Activated naive CD8-positive, alpha-beta T cell treated with anti-CD3 and anti-CD28 coated beads, Interleukin-2, amount 50 U/mL, for 24 hours (primary cell): ENCODE measurements at regions not wholly inside any gene's neighbourhood (a gene's known extent, or its start where the extent isn't known, plus 50 kb on each side); places are given as distances from the start of the nearest gene placed in this dataset.
"Not testable (repeated sequence)": the region's sequence is repeated elsewhere in the genome, so short reads cannot be mapped to it uniquely, and the experiment has no call there.

ENCODE experiments used
- ATAC-seq: fragments of 150-1000 bp; cut with Tn5 transposase; one replicate; pipeline ENCODE4 v1.10.0; 2021
- DNase-seq: peaks from one replicate; pipeline ENCODE4 v3.0.0; 2021
- H3K27ac Mint-ChIP-seq: one replicate; pipeline ENCODE4 v1.8.0; 2021; ENCODE audit warnings: mild to moderate bottlenecking, mixed read lengths
- H3K27me3 Mint-ChIP-seq: one replicate; pipeline ENCODE4 v1.8.0; 2021; ENCODE audit warnings: mixed read lengths
- H3K36me3 Mint-ChIP-seq: one replicate; pipeline ENCODE4 v1.8.0; 2021; ENCODE audit warnings: low read depth, mixed read lengths
- H3K4me1 Mint-ChIP-seq: one replicate; pipeline ENCODE4 v1.8.0; 2021; ENCODE audit warnings: mixed read lengths
- H3K4me3 Mint-ChIP-seq: one replicate; pipeline ENCODE4 v1.8.0; 2021; ENCODE audit warnings: mild to moderate bottlenecking, moderate library complexity, mixed read lengths
- H3K9me3 Mint-ChIP-seq: one replicate; pipeline ENCODE4 v1.8.0; 2021; ENCODE audit warnings: mixed read lengths

DNA sequence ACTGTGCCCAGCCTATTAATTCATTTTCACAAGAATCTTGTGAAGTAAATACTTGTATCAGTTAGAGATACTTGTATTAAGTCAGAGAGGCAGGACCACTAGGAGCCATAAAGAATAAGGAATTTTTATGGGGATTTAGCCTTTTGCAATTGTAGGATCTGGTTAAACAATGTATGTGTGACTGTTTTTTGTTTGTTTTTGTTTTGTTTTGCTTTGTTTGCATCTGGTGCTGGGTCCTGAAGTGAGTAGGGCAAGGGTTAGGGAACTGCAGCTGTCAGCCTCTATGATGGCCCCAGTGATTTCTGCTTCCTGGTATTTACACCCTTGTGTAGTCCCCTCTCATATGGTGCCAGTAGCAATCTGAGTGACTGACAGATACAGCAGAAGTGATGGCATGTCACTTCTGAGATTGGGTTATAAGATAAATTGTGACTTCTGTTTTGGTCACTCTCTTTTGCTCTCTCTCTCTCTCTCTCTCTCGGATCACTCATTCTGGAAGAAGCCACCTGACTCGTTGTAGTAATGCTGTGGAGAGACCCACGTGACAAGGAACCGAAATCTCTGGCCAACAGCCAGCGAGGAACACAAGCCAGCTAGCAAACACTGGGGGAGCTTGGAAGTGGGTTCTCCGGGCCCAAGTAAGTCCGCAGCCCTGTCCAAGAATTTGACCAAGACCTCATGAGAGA, 96.2 kb upstream of the MARK1 start:
- Mint-ChIP-seq H3K4me1 (no peaks in the 10 kb centered on the region), H3K27ac (no peak overlapping the region), H3K27me3 (peaks cover 7% of the 10 kb centered on the region), H3K9me3 (no peaks in the 10 kb centered on the region), H3K4me3 (no peak overlapping the region), H3K36me3 (no peaks in the 10 kb centered on the region)
- no peak for ATAC-seq
- DNase-seq, result no peak

DNA sequence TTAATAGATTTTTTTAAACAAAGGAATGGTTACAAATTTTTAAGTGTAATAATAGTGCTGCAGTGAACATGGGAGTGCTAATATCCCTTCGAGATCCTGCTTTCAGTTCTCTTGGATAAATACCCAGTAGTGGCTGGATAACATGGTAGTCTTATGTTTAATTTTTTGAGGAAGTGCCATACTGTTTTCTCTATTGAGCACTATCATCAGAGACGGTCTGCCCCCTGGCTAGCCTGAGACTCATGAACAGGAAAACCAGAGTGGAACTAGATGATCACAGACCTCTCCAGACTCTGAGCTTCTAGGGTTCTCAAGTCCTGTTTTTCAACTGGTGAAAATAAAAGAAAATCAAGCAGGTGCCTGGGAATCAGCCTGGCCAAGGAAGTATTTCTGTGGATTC, 97.3 kb upstream of the MARK1 start:
- no peak overlapping the region for H3K27ac Mint-ChIP-seq
- no peak overlapping the region for H3K4me3 Mint-ChIP-seq
- no peak for DNase-seq
- H3K36me3 Mint-ChIP-seq, result no peaks in the 10 kb centered on the region
- no peaks in the 10 kb centered on the region for H3K9me3 Mint-ChIP-seq
- no peaks in the 10 kb centered on the region for H3K4me1 Mint-ChIP-seq
- no peak for ATAC-seq
- H3K27me3 Mint-ChIP-seq, result peaks cover 7% of the 10 kb centered on the region

DNA sequence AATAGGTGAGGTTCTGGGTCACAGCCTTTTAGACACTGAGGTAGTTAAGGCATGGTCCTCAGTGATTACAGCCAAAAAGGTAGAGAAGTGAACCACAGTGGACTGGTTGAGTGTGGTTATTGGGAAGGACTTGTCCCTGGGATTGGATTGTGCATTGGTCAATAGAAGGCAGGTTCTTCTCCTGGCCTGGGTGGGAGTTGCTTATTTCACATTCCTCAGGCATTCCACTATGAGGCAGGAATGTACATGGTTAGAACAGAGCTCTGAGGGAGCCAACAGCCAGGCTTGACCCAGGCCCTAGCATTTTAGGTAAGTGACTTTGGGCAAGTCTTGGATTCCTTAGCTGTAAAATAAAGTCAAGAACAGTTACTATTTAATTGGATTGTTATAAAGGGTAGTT, 97.9 kb upstream of the MARK1 start:
- ATAC-seq, result no peak
- Mint-ChIP-seq H3K9me3 (no peaks in the 10 kb centered on the region), H3K4me1 (no peaks in the 10 kb centered on the region), H3K4me3 (no peak overlapping the region), H3K27me3 (peaks cover 7% of the 10 kb centered on the region), H3K36me3 (no peaks in the 10 kb centered on the region), H3K27ac (no peak overlapping the region)
- DNase-seq, result no peak

DNA sequence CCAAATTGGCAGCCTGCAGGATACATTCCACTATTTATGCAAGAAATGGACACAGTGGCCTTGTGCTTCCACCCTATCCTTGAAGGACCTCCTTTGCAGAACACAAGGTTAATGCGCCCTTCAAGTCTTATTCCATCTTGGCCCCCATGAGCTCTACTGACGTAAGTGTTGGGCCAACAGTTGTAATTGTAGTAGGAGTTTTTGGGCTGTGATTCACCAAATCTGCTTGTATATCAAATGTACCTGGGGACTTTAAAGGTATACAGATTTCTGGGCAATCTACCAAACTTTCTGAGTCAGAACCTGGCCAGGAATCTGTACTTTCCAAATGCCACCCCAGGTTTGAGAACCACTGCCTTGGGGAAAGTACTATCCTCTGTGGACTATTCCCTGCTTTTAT, 100.9 kb upstream of the MARK1 start:
- no peak overlapping the region for H3K27ac Mint-ChIP-seq
- H3K4me1 Mint-ChIP-seq, result no peaks in the 10 kb centered on the region
- no peaks in the 10 kb centered on the region for H3K9me3 Mint-ChIP-seq
- ATAC-seq (no peak), DNase-seq (no peak)
- no peak overlapping the region for H3K4me3 Mint-ChIP-seq
- peaks cover 3% of the 10 kb centered on the region for H3K27me3 Mint-ChIP-seq
- H3K36me3 Mint-ChIP-seq, result no peaks in the 10 kb centered on the region

DNA sequence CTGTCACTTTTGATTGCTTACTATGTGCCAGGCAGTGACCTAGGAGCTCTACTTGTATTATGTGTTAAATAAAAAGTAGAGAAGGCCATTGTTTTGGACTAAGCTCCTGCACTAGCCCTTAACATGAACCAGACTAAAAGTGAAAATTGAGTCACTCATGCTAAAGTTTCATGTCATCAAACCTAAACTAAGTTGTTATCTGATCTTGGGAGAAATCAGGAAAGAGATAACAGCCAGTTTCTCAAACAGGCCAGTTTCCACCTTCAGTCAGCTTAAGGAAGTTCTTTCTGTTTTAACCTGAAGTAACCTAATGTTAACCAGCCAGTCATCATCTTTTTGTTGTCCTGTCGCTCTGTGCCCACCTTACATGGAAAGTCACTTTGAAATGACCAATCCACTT, 102.1 kb upstream of the MARK1 start:
- no peak overlapping the region for H3K4me3 Mint-ChIP-seq
- no peak overlapping the region for H3K27ac Mint-ChIP-seq
- no peaks in the 10 kb centered on the region for H3K36me3 Mint-ChIP-seq
- no peaks in the 10 kb centered on the region for H3K9me3 Mint-ChIP-seq
- DNase-seq (no peak), ATAC-seq (peak; percentile 49)
- peaks cover 3% of the 10 kb centered on the region for H3K27me3 Mint-ChIP-seq
- no peaks in the 10 kb centered on the region for H3K4me1 Mint-ChIP-seq

DNA sequence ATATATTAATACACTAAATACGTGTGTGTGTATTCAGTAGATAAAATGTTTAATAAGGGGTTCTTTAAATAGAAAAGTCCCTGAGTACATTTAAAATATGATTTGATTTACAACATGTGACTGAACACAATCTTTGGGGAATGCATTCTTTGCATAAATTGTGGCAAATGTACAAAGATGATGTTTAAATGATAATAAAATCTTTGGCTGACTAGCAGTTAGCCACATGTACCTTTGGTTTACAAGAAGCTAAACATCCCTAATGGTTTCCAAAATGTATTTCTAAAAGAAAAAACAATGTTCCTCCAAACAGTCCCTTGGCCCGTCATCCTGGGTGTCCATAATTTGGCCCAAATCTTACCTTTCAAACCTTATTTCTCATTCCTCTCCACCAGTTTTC, 106.4 kb upstream of the MARK1 start:
- no peaks in the 10 kb centered on the region for H3K36me3 Mint-ChIP-seq
- DNase-seq (no peak), ATAC-seq (no peak)
- H3K4me3 Mint-ChIP-seq, result no peak overlapping the region
- H3K27ac Mint-ChIP-seq, result no peak overlapping the region
- peaks cover 1% of the 10 kb centered on the region for H3K27me3 Mint-ChIP-seq
- H3K4me1 Mint-ChIP-seq, result no peaks in the 10 kb centered on the region
- no peaks in the 10 kb centered on the region for H3K9me3 Mint-ChIP-seq

DNA sequence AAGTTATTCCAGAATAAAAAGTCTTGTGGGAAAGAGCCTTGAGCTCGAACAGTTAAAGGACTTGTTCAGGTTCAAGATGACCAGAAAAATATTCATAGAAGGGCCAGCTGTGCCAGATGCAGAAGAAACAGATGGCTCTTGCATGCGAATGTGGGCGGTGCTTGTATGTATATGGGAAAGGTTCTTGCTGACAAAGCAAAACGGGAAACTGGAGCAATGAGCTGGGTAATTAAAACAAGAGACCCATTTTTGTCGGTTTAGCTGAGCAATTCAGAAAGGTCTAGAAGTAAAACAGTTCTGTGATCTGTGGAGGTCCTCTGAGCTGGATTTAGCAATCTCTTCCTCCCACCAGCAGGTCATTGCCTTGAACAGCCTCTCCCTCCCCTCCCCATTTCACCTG, 107.2 kb upstream of the MARK1 start:
- Mint-ChIP-seq H3K4me1 (no peaks in the 10 kb centered on the region), H3K4me3 (no peak overlapping the region), H3K9me3 (no peaks in the 10 kb centered on the region), H3K36me3 (no peaks in the 10 kb centered on the region), H3K27ac (no peak overlapping the region), H3K27me3 (peaks cover 1% of the 10 kb centered on the region)
- no peak for ATAC-seq
- DNase-seq, result no peak

DNA sequence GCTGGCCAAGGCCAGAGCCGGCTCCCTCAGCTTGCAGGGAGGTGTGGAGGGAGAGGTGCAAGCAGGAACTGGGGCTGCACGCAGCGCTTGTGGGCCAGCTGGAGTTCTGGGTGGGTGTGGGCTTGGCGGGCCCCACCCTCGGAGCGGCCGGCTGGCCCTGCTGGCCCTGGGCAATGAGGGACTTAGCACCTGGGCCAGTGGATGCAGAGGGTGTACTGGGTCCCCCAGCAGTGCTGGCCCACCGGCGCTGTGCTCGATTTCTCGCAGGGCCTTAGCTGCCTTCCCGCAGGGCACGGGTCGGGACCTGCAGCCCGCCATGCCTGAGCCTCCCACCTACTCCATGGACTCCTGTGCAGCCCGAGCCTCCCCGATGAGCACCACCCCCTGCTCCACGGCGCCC, 115.6 kb upstream of the MARK1 start:
- not testable (repeated sequence) for ATAC-seq, H3K36me3 Mint-ChIP-seq, H3K27me3 Mint-ChIP-seq, H3K9me3 Mint-ChIP-seq, DNase-seq, H3K4me3 Mint-ChIP-seq, H3K4me1 Mint-ChIP-seq, H3K27ac Mint-ChIP-seq

DNA sequence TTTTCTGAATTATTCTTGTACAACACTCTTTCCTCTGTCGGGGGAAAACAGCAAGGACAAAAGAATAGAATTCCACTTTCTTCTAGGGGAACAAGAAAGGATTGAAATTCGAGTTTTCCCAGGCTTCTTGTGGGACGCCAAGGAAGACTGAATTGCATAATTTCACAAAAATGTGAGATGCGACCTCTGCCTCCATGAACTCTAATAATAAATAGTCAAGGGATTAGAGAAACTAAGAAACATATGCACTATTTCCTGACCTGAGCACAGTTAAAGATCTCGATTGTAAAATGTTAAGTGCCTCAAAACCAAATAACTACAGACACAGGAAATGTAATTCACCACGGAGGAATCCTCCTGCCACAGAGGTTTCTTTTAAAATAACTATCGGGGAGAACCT, 117.3 kb upstream of the MARK1 start:
- H3K36me3 Mint-ChIP-seq, result no peaks in the 10 kb centered on the region
- H3K4me3 Mint-ChIP-seq, result no peak overlapping the region
- H3K27me3 Mint-ChIP-seq, result peaks cover 5% of the 10 kb centered on the region
- H3K9me3 Mint-ChIP-seq, result no peaks in the 10 kb centered on the region
- no peaks in the 10 kb centered on the region for H3K4me1 Mint-ChIP-seq
- DNase-seq, result no peak
- no peak overlapping the region for H3K27ac Mint-ChIP-seq
- no peak for ATAC-seq

DNA sequence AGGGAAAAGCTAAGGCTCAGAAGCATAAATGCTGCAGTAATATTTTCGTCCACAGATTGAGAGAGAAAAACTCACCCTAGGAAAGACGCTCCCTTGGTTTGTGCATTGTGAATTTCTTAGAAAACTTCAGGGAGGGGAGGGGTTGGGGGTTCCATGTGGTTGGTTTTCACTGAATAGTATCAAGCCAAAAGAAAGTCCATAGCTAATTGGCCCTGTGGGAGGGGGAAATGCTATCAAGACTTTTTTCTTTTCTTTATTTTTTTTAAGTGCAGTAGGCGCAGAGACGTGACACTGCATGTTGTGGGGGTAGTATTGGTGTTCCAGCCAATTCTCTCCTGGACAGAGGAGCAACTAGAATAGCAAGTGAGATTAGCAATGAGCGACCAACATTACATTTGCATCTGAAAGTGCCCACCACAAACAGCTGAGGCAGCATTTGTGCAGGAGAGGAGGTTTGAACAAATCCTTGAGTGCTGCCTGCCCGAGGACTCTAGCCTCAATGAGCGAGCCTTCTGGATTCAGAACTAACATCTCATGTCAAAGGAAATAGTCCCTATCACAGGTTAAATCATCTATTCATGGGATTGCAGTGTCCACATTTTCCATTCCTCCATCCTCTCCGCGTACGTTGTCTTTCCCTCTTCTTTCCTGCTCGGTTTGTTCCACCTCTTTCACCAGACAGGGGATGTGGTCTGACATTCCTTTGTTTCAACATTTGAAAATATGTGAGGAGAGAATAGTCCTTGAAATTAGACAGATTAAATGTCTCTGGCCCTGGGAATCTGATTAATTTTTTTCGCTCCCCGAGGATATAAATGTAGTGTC, 118.0 kb upstream of the MARK1 start:
- no peak overlapping the region for H3K4me3 Mint-ChIP-seq
- H3K4me1 Mint-ChIP-seq, result no peaks in the 10 kb centered on the region
- no peak for DNase-seq
- no peak for ATAC-seq
- peaks cover 6% of the 10 kb centered on the region for H3K27me3 Mint-ChIP-seq
- no peaks in the 10 kb centered on the region for H3K36me3 Mint-ChIP-seq
- no peaks in the 10 kb centered on the region for H3K9me3 Mint-ChIP-seq
- no peak overlapping the region for H3K27ac Mint-ChIP-seq

DNA sequence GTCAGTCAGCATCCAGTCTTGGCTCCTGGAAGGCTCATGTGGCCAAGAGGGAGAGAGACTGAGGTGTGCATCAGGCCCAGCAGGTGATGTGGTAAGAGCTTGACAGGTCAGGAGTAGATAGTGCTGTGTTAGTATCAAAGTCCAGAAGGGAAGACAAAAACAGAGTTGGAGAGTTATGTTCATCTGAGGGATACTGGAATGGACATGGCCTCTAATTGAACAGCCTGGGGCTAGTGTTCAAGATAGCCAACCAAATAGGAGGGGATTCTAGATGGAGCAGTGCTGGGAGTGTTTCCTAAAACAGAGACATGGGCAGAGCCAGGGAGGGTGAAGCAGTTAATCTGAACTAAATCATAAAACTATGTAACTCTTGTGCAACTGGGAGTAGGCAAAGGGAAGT, 120.7 kb upstream of the MARK1 start:
- ATAC-seq (no peak), DNase-seq (no peak)
- Mint-ChIP-seq H3K9me3 (no peaks in the 10 kb centered on the region), H3K4me1 (no peaks in the 10 kb centered on the region), H3K27me3 (peaks cover 23% of the 10 kb centered on the region), H3K4me3 (no peak overlapping the region), H3K36me3 (no peaks in the 10 kb centered on the region), H3K27ac (no peak overlapping the region)

DNA sequence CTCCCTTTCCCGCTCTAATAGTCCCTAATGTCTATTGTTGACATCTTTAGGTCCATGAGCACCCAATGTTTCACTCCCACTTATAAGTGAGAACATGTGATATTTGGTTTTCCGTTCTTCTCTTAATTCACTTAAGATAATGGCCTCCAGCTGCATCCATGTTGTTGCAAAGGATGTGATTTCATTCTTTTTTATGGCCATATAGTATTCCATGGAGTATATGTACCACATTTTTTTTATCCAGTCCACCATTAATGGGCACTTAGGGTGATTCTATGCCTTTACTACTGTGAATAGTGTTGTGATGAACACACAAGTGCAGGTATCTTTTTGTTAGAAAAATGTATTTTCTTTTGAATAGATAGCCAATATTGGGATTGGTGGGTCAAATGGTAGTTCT, 126.0 kb upstream of the RAB3GAP2 start:
- no peaks in the 10 kb centered on the region for H3K4me1 Mint-ChIP-seq
- DNase-seq (no peak), ATAC-seq (no peak)
- no peaks in the 10 kb centered on the region for H3K36me3 Mint-ChIP-seq
- H3K9me3 Mint-ChIP-seq, result no peaks in the 10 kb centered on the region
- H3K27me3 Mint-ChIP-seq, result peaks cover 18% of the 10 kb centered on the region
- H3K4me3 Mint-ChIP-seq, result no peak overlapping the region
- no peak overlapping the region for H3K27ac Mint-ChIP-seq

DNA sequence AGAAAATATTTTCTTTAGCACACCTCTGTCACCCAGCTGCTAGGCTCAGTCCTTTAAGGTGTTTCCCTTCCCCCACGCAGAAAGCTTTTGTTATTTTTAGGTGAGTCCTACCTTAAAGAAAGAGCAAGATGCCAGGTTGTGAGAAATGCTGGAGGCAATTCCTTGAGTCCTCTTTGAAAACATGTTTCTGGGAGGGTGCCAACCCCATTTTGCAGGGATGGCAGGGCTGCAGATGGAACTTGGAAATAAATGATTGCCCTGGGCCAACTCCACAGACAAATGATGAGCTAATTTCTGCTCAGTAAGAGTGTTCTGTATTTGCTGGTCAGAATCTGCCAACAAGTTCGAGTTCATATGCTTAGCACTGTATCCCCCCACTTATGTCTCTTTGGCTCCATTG, 119.2 kb upstream of the RAB3GAP2 start:
- Mint-ChIP-seq H3K36me3 (no peaks in the 10 kb centered on the region), H3K4me3 (no peak overlapping the region), H3K27me3 (peaks cover 2% of the 10 kb centered on the region), H3K9me3 (no peaks in the 10 kb centered on the region), H3K27ac (no peak overlapping the region), H3K4me1 (no peaks in the 10 kb centered on the region)
- no peak for ATAC-seq
- no peak for DNase-seq

DNA sequence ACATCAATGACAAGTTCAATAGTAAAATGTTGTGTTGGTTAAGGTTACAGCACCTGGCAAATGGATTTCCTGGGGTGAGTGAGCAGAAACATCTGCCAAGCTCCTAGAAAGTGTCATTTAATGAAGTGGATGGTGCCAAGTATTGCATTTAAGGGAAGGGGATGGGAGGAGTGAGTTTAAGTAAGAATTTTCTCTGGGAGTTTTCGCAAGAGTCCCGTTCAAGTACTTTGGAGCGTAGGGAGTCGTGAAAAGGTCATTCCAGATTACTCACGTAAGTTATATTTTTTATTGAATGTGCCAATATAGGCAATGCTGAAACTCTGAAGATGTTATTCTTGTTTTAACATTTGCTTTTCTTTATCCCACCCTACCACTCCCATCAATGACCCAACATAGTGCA, 117.4 kb upstream of the RAB3GAP2 start:
- Mint-ChIP-seq H3K27me3 (peaks cover 3% of the 10 kb centered on the region), H3K4me1 (no peaks in the 10 kb centered on the region), H3K9me3 (peaks cover 7% of the 10 kb centered on the region), H3K4me3 (no peak overlapping the region), H3K27ac (no peak overlapping the region), H3K36me3 (no peaks in the 10 kb centered on the region)
- DNase-seq, result no peak
- ATAC-seq, result no peak

DNA sequence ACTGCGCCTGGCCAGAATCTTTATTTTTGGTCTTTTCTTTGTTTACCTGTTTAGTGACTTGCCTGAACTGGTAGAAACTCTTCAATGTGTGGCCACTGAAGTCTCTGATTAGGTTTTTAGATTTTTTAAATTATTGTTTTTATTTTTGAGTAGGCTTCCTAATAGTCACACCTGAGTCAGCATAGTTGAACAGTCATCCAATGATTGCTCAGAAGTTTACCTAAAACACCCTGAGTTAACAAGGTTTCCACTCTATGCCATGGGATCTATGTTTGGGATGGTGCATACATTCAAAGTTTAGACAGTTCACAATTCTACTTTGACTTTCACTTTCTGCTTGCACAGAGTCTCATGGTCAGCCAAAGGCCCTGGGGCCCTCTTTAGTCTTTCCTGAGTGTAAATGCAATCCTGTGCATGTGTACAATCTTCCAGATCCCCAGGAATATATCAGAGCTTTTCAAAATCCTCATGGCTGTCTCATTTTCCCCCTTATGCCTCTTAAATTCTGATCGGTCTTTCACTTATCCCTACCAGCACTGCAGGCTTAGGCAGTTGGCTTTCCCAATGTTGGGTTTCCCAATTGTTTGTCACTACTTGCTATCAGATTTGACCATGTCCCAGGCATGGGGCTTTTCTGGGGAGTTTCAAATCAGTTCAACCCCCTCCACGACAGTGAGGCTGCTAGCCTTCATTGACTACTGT, 114.4 kb upstream of the RAB3GAP2 start:
- no peak for DNase-seq
- Mint-ChIP-seq H3K4me1 (no peaks in the 10 kb centered on the region), H3K4me3 (no peak overlapping the region), H3K27ac (no peak overlapping the region), H3K9me3 (peaks cover 7% of the 10 kb centered on the region), H3K36me3 (no peaks in the 10 kb centered on the region), H3K27me3 (peaks cover 1% of the 10 kb centered on the region)
- ATAC-seq, result no peak
